Vagina (tissue), 2 donors: ENCODE measurements at regions not wholly inside any gene's neighbourhood (a gene's known extent, or its start where the extent isn't known, plus 50 kb on each side); places are given as distances from the start of the nearest gene placed in this dataset.

Source experiments
- POLR2A ChIP-seq, 2 donors: fragments of 450-650 bp; IDR thresholded peaks; one replicate each; pipeline ENCODE4 v1.6.1; 2017; ENCODE audit warnings: antibody characterized with exemption in 2 of 2, mild to moderate bottlenecking in 2 of 2, moderate library complexity in 2 of 2
- POLR2AphosphoS5 ChIP-seq, 2 donors: sonication (generic); formaldehyde crosslinking; IDR thresholded peaks; one replicate each; pipeline ENCODE4 v1.9.0; 2017; ENCODE audit warnings: antibody characterized with exemption in 2 of 2, mild to moderate bottlenecking in 2 of 2, low read depth in 1 of 2; ENCODE audit not compliant: insufficient read depth in 1 of 2
- TF ChIP-seq, protein P1 (sequence below), 3 experiments: fragments of 450-650 bp in 2 of 3; fragments of 200-600 bp in 1 of 3; sonication (generic) in 1 of 3; IDR thresholded peaks; one replicate each; pipeline ENCODE4 v1.5.1; 2017 to 2019; ENCODE audit warnings: antibody characterized with exemption in 3 of 3, mild to moderate bottlenecking in 2 of 3, moderate library complexity in 2 of 3

GRCh38 chr2:7667260-7667757 lies 750.1 kb downstream of the RNF144A start:
- TF ChIP-seq POLR2AphosphoS5 (IDR thresholded peaks at IDR 0.05; ENCODE audit: insufficient read depth in 1 of 2, low read depth in 1 of 2) (no peak), POLR2A (IDR thresholded peaks at IDR 0.05) (no peak)
- TF ChIP-seq, protein P1, sequence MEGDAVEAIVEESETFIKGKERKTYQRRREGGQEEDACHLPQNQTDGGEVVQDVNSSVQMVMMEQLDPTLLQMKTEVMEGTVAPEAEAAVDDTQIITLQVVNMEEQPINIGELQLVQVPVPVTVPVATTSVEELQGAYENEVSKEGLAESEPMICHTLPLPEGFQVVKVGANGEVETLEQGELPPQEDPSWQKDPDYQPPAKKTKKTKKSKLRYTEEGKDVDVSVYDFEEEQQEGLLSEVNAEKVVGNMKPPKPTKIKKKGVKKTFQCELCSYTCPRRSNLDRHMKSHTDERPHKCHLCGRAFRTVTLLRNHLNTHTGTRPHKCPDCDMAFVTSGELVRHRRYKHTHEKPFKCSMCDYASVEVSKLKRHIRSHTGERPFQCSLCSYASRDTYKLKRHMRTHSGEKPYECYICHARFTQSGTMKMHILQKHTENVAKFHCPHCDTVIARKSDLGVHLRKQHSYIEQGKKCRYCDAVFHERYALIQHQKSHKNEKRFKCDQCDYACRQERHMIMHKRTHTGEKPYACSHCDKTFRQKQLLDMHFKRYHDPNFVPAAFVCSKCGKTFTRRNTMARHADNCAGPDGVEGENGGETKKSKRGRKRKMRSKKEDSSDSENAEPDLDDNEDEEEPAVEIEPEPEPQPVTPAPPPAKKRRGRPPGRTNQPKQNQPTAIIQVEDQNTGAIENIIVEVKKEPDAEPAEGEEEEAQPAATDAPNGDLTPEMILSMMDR (IDR thresholded peaks at IDR 0.05), result no peak
